ENCODE measurements at regions not wholly inside any gene's neighbourhood (a gene's known extent, or its start where the extent isn't known, plus 50 kb on each side); places are given as distances from the start of the nearest gene placed in this dataset.
"Not testable (repeated sequence)": the region's sequence is repeated elsewhere in the genome, so short reads cannot be mapped to it uniquely, and the experiment has no call there.

DNA sequence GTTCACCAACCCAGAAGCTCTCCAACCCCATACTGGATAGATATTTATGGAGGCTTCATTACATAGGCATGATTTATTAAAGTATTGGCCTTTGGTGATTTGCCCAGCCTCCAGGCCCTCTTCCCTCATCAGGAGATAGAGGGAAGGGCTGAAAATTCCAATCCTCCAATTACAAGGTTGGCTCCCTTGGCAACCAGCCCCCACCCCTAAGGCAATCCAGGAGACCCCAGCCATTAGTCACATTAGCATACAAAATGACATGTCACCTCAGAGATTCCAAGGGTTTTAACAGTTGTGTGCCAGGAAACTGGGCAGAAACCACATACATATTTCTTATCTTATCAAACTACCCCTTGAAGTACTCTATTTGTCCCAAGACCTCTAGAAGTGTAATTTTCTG, 210.0 kb downstream of the HINT1 start:
- DNase-seq (ENCODE audit: low read depth), result no peak

DNA sequence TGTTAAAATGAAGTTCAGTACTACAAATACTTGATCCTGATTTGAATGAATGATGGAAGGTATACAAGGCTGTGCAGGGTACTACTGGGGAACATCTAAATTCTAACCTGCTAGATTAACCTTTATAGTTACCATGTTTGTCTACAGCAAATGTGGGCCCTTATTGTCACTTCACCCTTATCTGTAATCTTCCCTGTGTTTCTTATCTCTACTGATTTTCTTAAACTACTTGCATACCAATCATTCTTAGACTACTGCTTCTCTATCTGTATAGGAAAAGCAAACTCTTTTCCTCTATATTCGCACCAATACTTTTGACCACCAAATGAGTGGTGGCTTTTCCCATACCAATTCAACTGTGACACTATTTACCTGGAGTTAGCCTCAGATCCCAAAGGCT, 210.7 kb downstream of the HINT1 start:
- no peak for DNase-seq (ENCODE audit: low read depth)

DNA sequence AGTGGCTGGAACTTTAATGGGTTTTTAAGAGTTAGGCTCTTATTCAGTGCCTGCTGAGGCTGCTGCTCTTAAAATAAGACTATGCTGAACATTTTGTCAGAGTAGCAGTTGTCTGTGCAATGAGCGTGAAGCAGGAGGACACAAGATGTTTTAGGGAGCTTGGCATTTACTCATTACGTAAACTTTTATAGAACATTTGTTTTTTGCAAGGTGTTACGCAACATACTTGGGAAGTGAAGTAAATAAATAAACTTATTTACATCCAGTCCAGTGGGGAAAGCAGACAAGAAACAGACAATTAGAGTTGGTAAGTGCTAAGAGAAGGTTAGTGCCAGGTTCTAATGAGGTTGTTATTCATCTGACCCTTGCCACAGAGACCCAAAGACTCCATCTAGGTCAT, 226.0 kb downstream of the HINT1 start:
- no peak for DNase-seq (ENCODE audit: low read depth)

DNA sequence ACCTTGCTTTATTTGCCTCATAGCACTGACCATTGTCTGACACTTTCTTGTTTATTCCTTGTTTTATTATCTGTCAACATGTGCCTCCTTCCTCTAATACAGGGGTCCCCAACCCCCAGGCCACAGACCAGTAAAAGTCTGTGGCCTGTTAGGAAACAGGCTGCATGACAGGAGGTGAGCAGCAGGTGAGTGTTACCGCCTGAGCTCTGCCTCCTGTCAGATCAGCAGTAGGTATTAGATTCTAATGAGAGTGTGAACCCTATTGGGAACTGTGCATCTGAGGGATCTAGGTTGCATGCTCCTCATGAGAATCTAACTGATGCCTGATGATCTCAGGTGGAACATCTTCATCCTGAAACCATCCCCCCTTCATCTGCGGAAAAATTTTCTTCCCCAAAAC, 228.0 kb downstream of the HINT1 start:
- no peak for DNase-seq (ENCODE audit: low read depth)

DNA sequence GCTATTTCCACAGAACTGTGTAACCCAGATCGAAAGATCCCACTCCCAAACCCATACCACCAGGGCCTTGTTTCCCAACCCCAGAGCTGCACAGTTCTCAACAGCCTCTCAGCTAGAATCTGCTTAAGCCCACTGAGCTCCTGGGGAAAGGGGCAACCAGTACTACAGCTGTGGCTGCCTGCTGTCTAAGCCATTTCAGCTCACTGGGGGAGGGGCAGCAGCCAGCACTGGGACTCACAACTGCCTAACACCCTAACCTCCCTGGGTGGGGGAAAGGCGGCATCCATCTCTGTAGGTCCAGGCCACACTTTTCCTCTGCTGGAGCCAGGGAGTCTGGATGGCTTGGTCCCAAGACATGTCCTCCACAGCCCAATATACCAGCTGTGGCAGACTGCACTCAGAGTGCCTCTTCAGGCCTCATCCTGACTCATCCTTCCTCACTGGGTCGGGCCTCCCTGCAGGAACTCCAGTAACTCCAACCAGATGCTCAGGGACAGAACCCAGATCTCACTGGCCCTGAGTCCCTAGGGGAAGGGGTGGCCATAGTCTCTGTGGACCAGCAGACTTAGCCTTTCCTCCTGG, 241.4 kb downstream of the HINT1 start:
- DNase-seq (ENCODE audit: low read depth), result no peak

DNA sequence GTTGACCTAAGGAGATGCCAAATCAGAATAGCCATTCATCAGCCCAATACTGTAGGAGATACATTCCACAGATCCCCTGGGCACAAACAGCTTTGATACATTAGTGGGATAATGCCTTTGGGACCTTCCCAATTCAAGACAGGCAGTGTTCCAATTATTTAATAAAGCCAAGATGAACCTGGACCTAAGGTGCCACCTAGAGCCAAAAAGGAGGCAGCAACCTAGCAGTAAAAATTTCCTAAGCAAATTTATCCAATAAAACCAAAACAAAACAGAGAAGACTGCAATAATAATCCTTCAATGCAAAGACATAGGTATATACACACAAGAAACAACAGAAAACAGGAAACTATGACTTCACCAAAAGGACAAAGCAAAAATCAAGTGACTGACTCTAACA, 253.0 kb downstream of the HINT1 start:
- DNase-seq (ENCODE audit: low read depth), result no peak

DNA sequence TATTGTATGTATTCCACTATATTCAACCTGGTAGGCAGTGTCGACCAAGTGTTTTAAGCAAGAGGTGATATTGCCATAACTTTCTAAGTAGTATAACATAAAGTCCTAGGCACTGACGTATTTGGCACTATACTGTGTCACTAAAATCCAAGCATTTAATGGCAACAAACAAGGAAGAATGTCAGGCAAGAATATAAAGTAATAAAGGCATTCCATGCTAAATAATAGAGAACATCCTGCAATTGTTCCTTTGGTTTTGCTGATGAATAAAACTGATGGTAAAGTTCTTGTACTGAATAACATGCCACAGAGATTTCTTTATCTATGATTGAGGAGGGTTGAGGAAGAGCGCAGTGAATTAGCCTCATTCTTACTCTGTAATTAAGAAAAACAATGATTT, 256.9 kb downstream of the HINT1 start:
- no peak for DNase-seq (ENCODE audit: low read depth)

DNA sequence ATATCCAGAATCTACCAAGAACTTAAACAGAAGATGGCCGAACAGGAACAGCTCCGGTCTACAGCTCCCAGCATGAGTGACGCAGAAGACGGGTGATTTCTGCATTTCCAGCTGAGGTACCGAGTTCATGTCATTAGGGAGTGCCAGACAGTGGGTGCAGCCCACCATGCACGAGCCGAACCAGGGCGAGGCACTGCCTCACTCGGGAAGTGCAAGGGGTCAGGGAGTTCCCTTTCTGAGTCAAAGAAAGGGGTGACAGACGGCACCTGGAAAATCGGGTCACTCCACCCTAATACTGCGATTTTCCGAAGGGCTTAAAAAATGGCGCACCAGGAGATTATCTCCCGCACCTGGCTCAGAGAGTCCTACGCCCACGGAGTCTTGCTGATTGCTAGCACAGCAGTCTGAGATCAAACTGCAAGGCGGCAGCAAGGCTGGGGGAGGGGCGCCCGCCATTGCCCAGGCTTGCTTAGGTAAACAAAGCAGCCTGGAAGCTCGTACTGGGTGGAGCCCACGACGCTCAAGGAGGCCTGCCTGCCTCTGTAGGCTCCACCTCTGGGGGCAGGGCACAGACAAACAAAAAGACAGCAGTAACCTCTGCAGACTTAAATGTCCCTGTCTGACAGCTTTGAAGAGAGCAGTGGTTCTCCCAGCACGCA, 267.4 kb downstream of the HINT1 start:
- not testable (repeated sequence) for DNase-seq (ENCODE audit: low read depth)

DNA sequence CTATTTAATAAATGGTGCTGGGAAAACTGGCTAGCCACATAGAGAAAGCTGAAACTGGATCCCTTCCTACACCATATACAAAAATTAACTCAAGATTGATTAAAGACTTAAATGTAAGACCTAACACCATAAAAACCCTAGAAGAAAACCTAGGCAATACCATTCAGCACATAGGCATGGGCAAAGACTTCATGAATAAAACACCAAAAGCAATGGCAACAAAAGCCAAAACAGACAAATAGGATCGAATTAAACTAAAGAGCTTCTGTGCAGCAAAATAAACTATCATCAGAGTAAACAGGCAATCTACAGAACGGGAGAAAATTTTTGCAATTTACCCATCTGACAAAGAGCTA, 267.9 kb downstream of the HINT1 start:
- not testable (repeated sequence) for DNase-seq (ENCODE audit: low read depth)

DNA sequence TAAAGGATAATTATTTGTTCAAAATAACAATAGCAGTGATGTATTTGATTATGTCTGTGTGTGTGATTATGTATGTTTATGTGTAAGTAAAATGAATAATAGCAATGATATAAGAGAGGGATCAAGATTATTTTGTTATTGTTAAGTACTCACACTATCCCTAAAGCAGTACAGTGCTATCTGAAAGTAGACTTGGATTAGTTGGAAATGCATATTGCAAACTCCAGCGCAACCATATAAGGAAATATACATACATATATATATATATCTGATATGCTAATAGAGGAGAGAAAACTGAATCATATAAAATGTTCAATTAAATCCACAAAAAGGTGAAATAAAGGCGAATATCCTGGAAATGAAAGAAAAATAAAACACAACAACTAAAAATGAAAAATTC, 268.4 kb downstream of the HINT1 start:
- DNase-seq (ENCODE audit: low read depth), result no peak

DNA sequence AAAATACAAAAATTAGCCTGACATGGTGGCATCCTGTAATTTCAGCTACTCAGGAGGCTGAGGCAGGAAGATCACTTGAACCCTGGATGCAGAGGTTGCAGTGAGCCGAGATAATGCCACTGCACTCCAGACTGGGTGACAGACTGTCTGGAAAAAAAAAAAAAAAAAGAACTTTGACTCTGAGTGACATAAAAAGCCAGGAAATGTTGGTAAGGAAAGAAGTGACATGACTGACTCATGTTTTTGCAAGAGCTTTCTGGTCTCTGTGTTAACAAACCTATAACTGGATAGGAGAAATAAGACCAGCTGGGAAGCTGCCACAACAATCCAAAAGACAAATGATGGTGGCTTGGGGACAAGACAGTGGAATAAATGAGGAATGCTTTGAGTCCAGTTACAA, 272.1 kb downstream of the HINT1 start:
- no peak for DNase-seq (ENCODE audit: low read depth)

DNA sequence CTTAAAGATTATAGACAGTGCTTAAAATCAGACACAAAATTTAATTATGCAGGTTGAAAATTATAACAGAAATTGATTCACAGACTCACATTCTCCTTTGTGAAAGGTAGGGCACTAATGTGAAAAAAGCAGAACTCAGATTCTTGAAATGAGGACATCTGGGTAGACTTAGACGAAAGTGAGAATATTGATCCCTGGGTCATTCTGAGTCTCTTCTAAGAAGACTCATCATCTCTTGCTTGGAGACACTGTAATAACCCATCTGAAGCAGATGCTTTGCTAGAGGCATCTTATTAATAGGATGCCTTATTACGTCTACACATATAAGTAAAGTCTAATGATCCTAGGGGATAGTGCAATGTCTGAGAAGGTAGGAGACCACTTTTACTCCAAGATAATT, 274.4 kb downstream of the HINT1 start:
- no peak for DNase-seq (ENCODE audit: low read depth)

DNA sequence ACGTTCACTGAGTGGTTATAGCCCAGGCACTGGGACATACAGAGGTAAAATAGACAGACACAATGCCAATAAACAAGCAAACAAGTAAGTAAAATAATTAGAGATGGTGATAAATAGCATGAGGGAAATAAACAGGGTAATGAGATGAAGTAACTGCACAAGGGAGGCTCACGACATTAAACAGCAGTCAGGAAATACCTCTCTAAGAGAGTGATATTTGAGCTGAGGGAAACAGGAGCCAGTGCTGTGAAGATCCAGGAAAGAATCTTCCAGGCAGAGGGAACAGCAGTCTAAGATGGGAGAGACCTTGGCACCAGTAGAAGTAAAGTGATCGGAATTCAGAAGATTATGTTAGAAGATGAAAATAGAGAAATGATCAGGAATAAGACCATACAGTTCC, 279.4 kb downstream of the HINT1 start:
- DNase-seq (ENCODE audit: low read depth), result no peak

DNA sequence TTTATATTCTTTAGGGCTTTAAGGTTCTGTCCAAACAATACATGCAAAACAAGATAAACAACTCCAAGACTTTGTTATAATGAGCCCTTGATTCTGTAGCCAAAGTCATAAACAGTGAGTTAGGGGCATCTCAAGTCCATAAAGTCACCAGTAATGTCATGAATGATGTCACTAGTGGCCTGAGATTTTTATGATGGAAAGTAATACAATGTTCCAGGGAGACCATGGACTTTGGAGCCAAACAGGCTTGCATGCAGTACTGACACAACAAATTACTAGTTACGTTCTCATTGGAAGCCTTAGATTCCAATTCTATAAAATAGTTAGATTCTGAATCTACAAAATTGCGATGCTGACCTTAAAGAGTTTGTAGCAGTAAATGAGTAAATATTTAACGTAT, 280.0 kb downstream of the HINT1 start:
- DNase-seq (ENCODE audit: low read depth), result no peak

DNA sequence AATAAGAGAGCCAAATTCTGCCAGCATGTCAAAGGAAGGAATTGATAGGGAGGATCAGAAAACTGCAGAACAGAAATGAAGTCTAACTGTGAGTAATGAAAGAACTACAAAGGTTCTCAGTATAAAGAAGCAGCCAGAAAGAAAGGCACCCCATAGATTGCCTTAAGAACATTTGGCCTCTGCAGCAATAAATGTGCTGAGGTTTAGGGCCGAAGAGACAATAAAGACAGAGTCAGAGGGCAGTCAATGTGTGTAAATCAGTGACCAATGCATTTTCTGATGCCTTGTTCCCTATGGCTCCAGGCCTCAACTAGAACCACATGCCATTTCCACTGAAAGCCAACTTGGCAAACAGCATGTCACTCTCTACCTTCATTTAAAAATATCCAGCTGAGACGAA, 281.0 kb downstream of the HINT1 start:
- no peak for DNase-seq (ENCODE audit: low read depth)

DNA sequence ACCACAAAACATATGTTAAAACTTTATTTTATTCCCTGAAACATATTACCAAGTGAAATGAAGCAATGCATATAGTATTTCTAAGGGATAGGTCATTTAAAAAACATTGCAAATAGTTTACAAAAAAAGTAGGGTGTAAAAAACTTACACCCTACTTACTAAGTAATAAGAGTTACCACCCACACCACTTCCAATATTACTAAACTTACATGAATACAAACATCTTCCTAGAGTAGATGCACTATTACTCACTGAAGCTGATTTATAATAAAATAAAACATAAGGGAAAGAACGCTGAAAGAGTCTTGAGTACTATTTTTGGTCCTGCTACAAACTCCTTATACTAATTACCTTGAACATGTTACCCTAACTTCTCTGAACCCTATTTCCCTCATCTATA, 289.4 kb downstream of the HINT1 start:
- DNase-seq (ENCODE audit: low read depth), result no peak

DNA sequence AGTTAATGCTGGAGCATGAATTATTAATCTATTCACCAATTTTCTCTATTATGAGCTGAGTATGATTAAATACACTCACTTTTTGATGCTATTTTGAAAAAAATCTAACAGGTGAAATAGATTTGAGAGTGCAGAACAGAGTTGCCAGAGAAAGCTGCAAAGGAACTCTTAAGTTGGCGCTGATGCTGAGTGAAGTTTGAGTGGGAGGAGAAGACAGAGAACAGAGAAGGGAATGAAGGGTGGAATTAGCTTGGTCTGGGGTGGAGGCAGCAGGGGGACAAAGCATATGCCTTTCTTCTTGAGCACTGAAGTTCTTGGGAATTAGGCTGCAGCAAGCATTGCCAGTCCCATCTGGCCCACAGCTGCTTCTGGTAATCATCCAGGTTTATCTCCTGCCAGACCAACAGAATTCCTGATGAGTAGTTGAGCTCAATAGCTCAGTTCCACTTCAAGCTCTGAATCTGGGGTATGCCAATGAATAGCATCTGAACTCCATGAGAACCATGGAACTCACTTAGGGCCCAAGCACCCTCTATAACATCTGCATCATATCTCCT, 290.1 kb downstream of the HINT1 start:
- DNase-seq (ENCODE audit: low read depth), result no peak

DNA sequence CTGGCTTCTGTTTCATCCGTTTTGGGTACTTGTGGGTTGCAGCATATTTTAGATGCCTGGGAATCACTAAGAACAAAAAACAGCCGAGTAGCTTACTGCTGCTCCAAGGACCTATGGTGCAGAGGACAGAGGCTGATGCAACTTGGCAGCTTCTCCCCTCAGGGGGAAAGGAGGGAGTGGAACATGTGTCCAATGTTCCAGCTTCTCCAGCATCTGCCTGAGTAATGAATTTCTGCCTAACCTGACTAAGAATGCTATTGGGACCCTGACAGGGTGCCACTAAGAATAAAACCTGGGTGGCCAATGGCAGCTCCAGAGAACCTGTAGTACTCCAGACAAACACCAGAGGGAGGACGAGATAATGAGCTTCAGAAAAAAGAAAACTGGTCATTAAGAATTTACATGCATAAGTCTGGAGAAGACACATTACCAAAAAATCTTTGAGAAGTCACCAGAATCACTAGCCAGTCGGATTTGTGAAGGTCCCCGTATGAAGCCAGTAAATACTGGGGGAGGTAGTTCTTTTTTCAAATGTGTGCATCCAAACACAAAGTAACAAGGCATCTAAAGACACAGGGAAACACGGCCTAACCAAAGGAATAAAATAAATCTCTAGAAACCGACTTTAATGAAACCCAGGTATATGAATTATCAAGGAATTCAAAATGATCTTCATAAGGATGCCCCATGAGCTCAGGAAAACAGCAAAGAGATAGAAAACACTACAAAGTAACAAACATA, 293.5 kb downstream of the HINT1 start:
- DNase-seq (ENCODE audit: low read depth), result no peak

DNA sequence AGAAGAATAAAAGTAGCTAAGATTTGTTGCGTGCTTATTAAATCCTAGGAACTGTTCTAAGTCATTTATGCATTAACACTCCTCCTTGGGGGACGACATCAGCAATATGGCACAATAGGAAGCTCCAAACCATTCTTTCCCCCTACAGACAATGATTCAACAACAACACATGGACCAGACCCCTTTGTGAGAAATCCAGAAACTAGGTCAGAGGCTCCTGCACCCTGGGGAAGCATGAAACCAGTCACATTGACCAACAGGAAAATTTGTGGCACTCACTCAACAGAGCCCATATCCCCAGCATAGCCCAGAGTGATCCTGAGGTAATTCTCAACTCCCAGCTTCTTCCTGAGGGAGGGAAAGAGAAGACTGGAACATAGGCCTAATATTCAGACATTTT, 294.4 kb downstream of the HINT1 start:
- no peak for DNase-seq (ENCODE audit: low read depth)

DNA sequence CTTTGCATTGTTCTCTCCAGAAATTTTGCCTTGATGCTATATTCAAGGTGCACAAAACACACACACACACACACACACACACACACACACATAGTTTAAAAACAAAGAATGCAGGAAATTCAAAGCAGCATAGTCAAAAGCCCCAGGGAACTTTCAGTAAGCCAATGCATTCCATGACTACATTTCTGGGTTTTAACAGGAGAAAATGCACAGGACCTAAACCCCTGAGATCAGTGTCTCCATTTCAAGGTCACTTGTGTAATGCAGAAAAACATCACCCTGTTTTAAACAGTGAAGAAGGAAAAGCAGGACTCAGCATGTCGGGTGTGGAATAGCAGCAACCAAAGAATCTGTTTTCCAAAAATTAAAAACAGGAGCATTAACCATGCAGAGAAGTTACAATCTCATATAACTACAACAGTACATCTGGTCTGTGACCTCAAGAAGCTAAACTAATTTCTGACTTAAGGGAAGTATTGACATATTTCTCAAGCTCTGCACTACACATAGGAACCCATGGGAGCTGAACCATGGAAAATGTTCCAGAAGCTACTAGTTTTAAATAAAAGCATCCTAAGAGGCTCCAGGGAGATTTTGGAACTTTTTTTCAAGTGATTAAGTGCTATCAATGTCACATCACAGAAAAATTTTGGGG, 296.7 kb downstream of the HINT1 start:
- no peak for DNase-seq (ENCODE audit: low read depth)

DNA sequence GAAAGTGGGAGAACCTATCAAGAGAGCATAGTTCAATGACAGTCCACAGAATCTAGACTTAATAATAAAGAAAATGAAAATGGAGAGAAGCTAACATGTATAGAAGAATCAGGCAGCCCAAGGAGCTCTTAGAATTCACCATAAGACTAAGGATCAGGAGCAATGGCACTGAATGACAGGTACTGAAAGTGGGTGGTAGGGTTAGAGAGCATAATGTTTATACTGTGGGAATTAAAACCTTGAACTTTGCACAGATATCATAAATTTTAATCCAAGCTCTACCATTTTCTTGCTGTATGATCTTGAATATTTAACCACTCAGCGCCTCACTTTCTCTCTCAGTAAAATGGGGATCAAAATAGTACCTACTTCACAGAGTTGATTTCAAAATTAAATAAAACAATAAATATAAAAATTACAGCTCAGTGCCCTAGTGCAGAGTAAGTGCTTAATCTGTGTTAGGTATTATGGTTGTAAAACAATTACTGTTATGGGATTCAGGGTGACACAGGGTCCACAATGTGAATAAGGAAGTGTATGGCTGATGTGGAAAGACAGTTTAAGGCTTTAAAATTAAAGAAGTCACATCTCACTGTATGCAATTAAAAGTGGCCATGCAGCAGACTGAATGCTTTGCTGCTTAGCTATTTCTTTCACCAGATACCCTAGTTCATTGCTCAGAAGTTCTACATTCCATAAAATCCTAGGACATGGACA, 319.8 kb downstream of the HINT1 start:
- no peak for DNase-seq (ENCODE audit: low read depth)
